ENCODE measurements at regions not wholly inside any gene's neighbourhood (a gene's known extent, or its start where the extent isn't known, plus 50 kb on each side); places are given as distances from the start of the nearest gene placed in this dataset.

DNA sequence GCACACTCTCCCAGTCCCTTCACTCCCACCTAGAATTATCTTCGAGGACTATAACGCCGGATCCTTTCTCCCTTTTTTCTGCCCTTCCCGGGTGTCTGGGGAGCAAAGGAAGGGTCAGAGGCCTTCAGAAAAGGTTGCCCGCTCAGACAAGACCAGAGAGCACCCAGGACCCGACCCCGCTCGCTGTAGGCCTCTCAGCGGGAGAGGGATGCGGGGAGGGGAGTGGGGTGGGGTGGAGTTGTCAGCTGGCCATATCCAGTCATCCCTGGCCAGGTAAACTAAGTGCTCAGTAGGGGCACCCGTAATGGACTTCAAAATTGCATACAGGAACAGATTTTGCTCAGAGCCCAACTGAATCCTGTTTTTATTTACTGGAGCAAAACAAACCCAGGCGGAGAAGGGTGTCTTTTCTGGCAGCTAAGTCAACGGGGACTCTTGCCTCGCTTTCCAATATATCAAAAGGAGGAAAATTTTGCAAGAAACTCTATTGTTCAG is 65.0 kb downstream of the NOL4 start:
- Histone ChIP-seq H3K4me1 (peaks cover 0 to 14% (median 5%) of the 10 kb centered on the region in 3 donors), H3K27ac (no peak overlapping the region), H3K36me3 (no peaks in the 10 kb centered on the region), H3K27me3 (peaks cover 39% of the 10 kb centered on the region), H3K4me3 (peak overlapping the region in 1 of 2 donors; percentile 43), H3K9me3 (peaks cover 0 to 7% (median 0%) of the 10 kb centered on the region in 3 donors)
- ATAC-seq: no peak
- WGBS, 2 donors (ENCODE audit: low coverage in 1 of 2): 93 to 100% methylated on average over 2 to 3 of the region's 14 CpGs
- TF ChIP-seq POLR2AphosphoS5 (IDR thresholded peaks at IDR 0.05) (no peak), EP300 (IDR thresholded peaks at IDR 0.05) (no peak), POLR2A (IDR thresholded peaks at IDR 0.05) (no peak)
- TF ChIP-seq, protein P1, sequence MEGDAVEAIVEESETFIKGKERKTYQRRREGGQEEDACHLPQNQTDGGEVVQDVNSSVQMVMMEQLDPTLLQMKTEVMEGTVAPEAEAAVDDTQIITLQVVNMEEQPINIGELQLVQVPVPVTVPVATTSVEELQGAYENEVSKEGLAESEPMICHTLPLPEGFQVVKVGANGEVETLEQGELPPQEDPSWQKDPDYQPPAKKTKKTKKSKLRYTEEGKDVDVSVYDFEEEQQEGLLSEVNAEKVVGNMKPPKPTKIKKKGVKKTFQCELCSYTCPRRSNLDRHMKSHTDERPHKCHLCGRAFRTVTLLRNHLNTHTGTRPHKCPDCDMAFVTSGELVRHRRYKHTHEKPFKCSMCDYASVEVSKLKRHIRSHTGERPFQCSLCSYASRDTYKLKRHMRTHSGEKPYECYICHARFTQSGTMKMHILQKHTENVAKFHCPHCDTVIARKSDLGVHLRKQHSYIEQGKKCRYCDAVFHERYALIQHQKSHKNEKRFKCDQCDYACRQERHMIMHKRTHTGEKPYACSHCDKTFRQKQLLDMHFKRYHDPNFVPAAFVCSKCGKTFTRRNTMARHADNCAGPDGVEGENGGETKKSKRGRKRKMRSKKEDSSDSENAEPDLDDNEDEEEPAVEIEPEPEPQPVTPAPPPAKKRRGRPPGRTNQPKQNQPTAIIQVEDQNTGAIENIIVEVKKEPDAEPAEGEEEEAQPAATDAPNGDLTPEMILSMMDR (IDR thresholded peaks at IDR 0.05): no peak

DNA sequence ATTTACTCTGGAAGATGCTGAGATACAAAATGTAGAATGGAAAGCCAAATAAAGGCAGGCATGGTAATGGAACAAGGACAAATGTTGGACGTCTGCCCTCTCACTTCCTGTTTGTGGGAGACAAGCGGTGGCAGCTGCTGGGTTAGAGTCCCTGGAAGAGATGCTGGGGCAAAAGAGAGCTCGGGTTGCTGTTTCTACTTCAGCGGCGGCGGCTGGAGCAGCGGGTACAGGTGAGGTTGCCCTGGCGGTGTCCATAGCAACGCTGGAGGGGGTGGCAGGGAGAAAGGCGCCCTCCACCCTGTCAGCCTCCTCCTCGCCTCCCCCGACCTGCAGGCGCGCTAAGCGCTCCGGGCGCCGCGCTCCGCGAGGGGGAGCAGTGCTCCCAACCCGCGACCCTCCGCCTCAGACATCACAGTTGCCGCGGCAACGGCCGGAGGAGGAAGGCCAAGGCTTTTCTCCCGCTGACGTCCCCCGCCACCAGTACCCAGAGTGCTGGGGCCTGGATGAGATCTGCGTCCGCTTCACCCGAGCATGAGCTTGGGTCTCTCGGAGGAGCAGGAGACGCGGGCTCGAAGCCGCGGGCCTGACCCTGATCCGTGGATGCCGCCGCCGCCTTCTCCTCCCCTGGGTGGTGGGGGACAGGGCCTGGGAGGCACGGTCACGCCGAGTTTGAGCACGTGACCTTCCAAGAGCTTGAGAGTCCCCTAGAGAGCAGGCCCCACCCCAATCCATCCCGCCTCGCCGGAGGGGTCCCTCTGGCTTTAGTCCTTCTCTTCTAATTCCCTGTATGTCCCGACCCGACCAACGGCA is 65.6 kb downstream of the NOL4 start:
- Histone ChIP-seq H3K4me1 (peaks cover 0 to 14% (median 5%) of the 10 kb centered on the region in 3 donors), H3K4me3 (peak overlapping the region in 1 of 2 donors; percentile 43), H3K27me3 (peaks cover 39% of the 10 kb centered on the region), H3K27ac (no peak overlapping the region), H3K9me3 (peaks cover 0 to 7% (median 0%) of the 10 kb centered on the region in 3 donors), H3K36me3 (no peaks in the 10 kb centered on the region)
- 0 to 4% methylated on average over 1 to 18 of the region's 54 CpGs for WGBS, 2 donors (ENCODE audit: low coverage in 1 of 2)
- TF ChIP-seq, protein P1 (IDR thresholded peaks at IDR 0.05): peak in 1 of 4 experiments; percentile 31
- no peak for TF ChIP-seq EP300 (IDR thresholded peaks at IDR 0.05)
- ATAC-seq: peak; percentile 28

DNA sequence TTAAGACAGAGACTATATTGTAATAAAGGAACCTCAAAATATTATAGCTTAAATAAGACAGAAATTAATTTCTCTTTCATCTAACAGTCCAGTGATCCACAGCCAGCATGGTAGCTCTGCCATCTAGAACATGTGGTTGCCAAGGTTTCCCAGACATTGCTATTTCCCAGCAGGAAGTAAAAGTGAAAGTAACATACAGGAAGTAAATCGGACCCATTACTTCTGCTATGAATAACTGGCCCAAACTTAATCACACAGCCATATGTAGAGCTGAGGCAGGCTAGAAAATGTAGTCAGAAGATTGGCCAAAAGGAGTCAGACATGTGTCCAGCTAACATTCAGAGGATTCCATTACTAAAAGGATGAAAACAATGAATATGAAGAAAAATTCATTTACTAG is 71.0 kb downstream of the NOL4 start:
- TF ChIP-seq, protein P1 (IDR thresholded peaks at IDR 0.05): no peak
- TF ChIP-seq EP300 (IDR thresholded peaks at IDR 0.05) (no peak), POLR2A (IDR thresholded peaks at IDR 0.05) (no peak), POLR2AphosphoS5 (IDR thresholded peaks at IDR 0.05) (no peak)
- 47 to 71% methylated on average over 1 of the region's 1 CpG for WGBS, 2 donors (ENCODE audit: low coverage in 1 of 2)
- Histone ChIP-seq H3K27me3 (peaks cover 21% of the 10 kb centered on the region), H3K9me3 (no peaks in the 10 kb centered on the region), H3K36me3 (no peaks in the 10 kb centered on the region), H3K27ac (no peak overlapping the region), H3K4me1 (peaks cover 0 to 5% (median 0%) of the 10 kb centered on the region in 3 donors), H3K4me3 (no peak overlapping the region)
- no peak for ATAC-seq

- H3K27me3 ChIP-seq: no peaks in the 10 kb centered on the region
- no peak for TF ChIP-seq POLR2A (IDR thresholded peaks at IDR 0.05)
- TF ChIP-seq EP300 (IDR thresholded peaks at IDR 0.05): no peak
- TF ChIP-seq, protein P1 (IDR thresholded peaks at IDR 0.05): no peak
- no peak for TF ChIP-seq POLR2AphosphoS5 (IDR thresholded peaks at IDR 0.05)
- no peak for ATAC-seq
Observed at GRCh38 chr18:34131006-34131405, 93.7 kb downstream of the NOL4 start.

DNA sequence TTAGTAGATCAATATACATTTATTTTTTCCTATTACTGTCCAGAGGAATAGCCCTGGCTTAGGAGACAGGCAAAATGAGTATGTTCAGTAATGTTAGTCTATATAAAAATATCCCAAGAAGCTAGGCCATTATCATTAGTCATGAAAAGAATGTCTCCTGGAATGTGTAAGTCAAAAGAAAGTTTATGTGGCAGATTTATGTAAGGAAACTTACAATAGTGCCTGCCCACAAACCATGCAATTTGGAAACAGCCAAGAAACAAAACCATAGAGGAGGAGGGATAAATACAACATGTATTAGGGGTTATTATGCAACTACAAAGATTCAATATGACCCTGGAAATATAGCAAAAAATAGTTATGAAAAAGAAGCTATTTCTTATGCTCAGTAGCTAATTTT is 96.3 kb downstream of the NOL4 start:
- no peaks in the 10 kb centered on the region for H3K4me1 ChIP-seq
- H3K27me3 ChIP-seq: no peaks in the 10 kb centered on the region
- TF ChIP-seq POLR2A (IDR thresholded peaks at IDR 0.05) (no peak), POLR2AphosphoS5 (IDR thresholded peaks at IDR 0.05) (no peak), EP300 (IDR thresholded peaks at IDR 0.05) (no peak)
- TF ChIP-seq, protein P1 (IDR thresholded peaks at IDR 0.05): no peak
- ATAC-seq: no peak
- no peak overlapping the region for H3K4me3 ChIP-seq
- no peaks in the 10 kb centered on the region for H3K9me3 ChIP-seq
- H3K27ac ChIP-seq: no peak overlapping the region
- no peaks in the 10 kb centered on the region for H3K36me3 ChIP-seq

More at GRCh38 chr18:34131006-34131405, 93.7 kb downstream of the NOL4 start:
- Histone ChIP-seq H3K4me3 (no peak overlapping the region), H3K9me3 (no peaks in the 10 kb centered on the region), H3K27ac (no peak overlapping the region), H3K36me3 (no peaks in the 10 kb centered on the region), H3K4me1 (no peaks in the 10 kb centered on the region)
- 80 to 86% methylated on average over 1 of the region's 1 CpG for WGBS, 2 donors (ENCODE audit: low coverage in 1 of 2)

All from gastroesophageal sphincter (tissue), 4 donors.